ENCODE measurements at regions not wholly inside any gene's neighbourhood (a gene's known extent, or its start where the extent isn't known, plus 50 kb on each side); places are given as distances from the start of the nearest gene placed in this dataset.
"Not testable (repeated sequence)": the region's sequence is repeated elsewhere in the genome, so short reads cannot be mapped to it uniquely, and the experiment has no call there.

- no peak for DNase-seq
These were observed 91.0 kb upstream of the GNAQ start for GRCh38 chr9:78122631-78123030.

GRCh38 chr9:78121488-78121887 lies 89.9 kb upstream of the GNAQ start:
- peak; percentile 38 to 69 (median 56) for DNase-seq

DNA sequence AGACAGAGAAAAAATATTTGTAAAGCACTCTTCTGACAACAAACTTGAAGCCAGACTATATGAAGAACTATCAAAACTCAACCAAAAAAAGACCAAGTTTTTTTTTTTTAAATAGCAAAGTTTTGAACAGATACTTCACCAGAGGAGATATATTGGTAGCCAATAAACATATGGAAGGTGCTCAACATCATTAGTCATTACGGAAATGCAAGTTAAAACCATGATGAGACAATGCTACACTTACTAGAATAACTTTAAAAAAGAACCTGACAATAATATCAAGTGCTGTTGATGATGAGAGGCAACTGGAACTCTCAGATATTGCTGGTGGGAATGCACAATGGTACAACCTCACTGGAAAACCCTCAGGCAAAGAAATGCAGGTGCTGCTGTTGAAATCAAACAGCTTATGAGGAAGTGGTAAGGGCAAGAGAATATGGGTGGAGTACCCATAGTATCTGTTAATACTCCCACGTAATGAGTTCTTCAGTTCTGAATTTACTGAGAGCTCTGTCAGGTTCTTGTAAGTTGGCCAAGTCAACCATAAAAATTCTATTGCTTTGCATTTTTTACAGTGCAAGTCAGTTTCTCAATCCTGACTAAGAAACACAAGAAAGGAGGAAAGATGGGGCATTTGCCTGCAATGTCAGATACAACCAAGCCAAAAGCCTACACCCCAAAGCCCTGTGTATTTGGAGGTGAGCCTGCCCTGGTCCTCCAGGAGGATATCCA lies 87.3 kb upstream of the GNAQ start:
- DNase-seq: no peak

GRCh38 chr9:78115073-78115472 lies 83.5 kb upstream of the GNAQ start:
- DNase-seq: no peak

- no peak for DNase-seq
These were observed 83.0 kb upstream of the GNAQ start for GRCh38 chr9:78114581-78114980.

GRCh38 chr9:78112406-78112805 lies 80.8 kb upstream of the GNAQ start:
- DNase-seq: no peak

- DNase-seq: no peak
These were observed 80.4 kb upstream of the GNAQ start for GRCh38 chr9:78112004-78112403.

DNA sequence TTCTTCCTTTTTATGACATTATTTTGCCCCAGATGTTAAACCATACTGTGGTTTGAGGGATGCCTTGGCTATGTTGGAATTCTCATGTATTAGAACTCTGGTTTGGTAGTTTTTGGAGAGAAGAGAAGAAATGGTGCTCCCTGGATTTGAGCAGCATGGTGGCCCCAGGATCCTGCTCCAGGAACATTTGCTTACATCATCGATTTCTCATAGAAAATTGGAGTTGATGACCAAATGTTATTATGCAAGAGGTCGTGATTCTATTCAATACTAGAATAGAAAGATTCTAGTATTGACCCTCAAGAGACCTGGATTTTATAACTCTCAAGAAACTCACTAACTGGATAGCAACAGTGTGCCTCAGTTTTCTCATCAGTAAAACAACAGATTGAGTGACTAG lies 77.5 kb upstream of the GNAQ start:
- DNase-seq: no peak

DNA sequence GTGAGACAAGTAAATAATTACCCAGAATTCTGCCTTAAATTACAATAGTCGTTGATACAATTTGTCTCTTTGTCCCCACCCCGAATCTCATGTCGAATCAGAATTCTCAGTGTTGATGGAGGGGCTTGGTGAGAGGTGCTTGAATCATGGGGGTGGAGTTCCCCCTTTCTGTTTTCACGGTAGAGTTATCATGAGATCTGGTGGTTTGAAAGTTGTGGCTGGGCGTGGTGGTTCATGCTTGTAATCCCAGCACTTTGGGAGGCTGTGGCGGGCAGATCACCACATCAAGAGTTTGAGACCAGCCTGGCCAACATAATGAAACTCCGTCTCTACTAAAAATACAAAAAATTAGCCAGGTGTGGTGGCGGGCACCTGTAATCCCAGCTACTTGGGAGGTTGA lies 75.0 kb upstream of the GNAQ start:
- not testable (repeated sequence) for DNase-seq

GRCh38 chr9:78103971-78104433 lies 72.4 kb upstream of the GNAQ start:
- DNase-seq: peak in 1 of 3 donors; percentile 12

DNA sequence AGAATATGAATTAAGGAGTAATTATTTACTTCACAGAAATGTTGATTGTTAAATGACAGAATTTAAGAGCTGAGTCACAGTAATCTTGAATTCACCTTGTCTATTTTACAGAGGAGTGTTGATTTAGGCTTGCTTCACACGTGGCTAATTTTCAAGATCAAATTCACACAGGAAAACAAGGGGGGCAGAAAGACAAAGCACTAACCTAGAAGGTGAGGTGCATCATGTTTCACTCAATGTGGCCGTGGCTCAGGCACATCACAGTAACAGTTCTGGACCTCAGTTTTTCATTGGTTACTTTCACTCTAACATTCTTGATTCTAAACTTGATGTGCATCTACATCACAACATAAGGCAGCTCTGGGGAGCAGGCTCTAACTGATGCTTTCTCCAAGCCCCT lies 69.6 kb upstream of the GNAQ start:
- DNase-seq: no peak

- peak in 1 of 3 donors; percentile 27 for DNase-seq
These were observed 65.9 kb upstream of the GNAQ start for GRCh38 chr9:78097541-78097940.

GRCh38 chr9:78091731-78092130 lies 60.1 kb upstream of the GNAQ start:
- DNase-seq: no peak

DNA sequence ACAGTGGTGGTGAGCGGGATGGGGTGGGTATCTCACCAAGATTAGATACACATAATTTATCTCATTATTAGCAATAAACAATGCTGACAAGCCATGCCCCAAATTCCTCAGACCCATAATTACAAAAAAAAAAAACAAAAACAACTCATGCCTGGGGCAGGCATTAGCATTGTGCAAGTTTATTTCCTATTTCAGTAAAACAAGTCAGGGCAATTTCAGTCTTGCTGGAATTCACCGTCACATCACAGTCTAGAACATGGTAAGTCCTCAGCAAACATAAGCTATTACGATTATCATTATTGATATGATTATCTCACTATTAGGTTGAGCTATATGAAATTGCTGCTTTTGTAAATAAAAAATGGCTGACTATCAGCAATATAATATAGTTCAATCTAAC lies 57.5 kb upstream of the GNAQ start:
- no peak for DNase-seq

- not testable (repeated sequence) for DNase-seq
These were observed 56.6 kb upstream of the GNAQ start for GRCh38 chr9:78088190-78088589.
